Muscle layer of duodenum (tissue), 2 donors: ENCODE measurements at regions not wholly inside any gene's neighbourhood (a gene's known extent, or its start where the extent isn't known, plus 50 kb on each side); places are given as distances from the start of the nearest gene placed in this dataset.

ENCODE experiments used
- H3K27ac ChIP-seq: one replicate; pipeline ENCODE4 v1.7.0; 2013; ENCODE audit warnings: mild to moderate bottlenecking, low read length
- H3K27me3 ChIP-seq: one replicate; pipeline ENCODE4 v1.7.0; 2013; ENCODE audit warnings: low read depth, mild to moderate bottlenecking, control low read depth, low read length
- H3K36me3 ChIP-seq, 2 donors: one replicate each; pipeline ENCODE4 v1.7.0; 2013; ENCODE audit warnings: low read length in 2 of 2, control low read depth in 1 of 2, mild to moderate bottlenecking in 1 of 2; ENCODE audit not compliant: insufficient read depth in 2 of 2, control insufficient read depth in 1 of 2
- H3K4me1 ChIP-seq, 2 donors: one replicate each; pipeline ENCODE4 v1.7.0; 2013; ENCODE audit warnings: low read length in 2 of 2, mild to moderate bottlenecking in 2 of 2, control low read depth in 1 of 2, moderate library complexity in 1 of 2; ENCODE audit not compliant: insufficient read depth in 2 of 2, control insufficient read depth in 1 of 2
- H3K4me3 ChIP-seq, 2 donors: one replicate each; pipeline ENCODE4 v1.7.0; 2013; ENCODE audit warnings: low read length in 2 of 2, low read depth in 1 of 2, mild to moderate bottlenecking in 1 of 2
- H3K9me3 ChIP-seq, 2 donors: one replicate each; pipeline ENCODE4 v1.7.0; 2013; ENCODE audit warnings: low read length in 2 of 2, control low read depth in 1 of 2, mild to moderate bottlenecking in 1 of 2; ENCODE audit not compliant: control insufficient read depth in 1 of 2
- donor health status: healthy.

- H3K4me1 ChIP-seq: peaks cover 2 to 8% of the 10 kb centered on the region in 2 donors
- H3K4me3 ChIP-seq: no peak overlapping the region
- no peaks in the 10 kb centered on the region for H3K27me3 ChIP-seq
- no peak overlapping the region for H3K27ac ChIP-seq
- H3K36me3 ChIP-seq: no peaks in the 10 kb centered on the region
- H3K9me3 ChIP-seq: no peaks in the 10 kb centered on the region
Measured at GRCh38 chr11:115705200-115705599, 201.0 kb upstream of the CADM1 start.

- Histone ChIP-seq H3K4me1 (peaks cover 7 to 19% of the 10 kb centered on the region in 2 donors), H3K27ac (no peak overlapping the region), H3K36me3 (no peaks in the 10 kb centered on the region), H3K27me3 (no peaks in the 10 kb centered on the region), H3K4me3 (no peak overlapping the region), H3K9me3 (no peaks in the 10 kb centered on the region)
Measured at GRCh38 chr11:115700981-115701875, 197.0 kb upstream of the CADM1 start.

GRCh38 chr11:115700496-115700895 lies 196.3 kb upstream of the CADM1 start:
- Histone ChIP-seq H3K9me3 (no peaks in the 10 kb centered on the region), H3K4me1 (peaks cover 7 to 25% of the 10 kb centered on the region in 2 donors), H3K4me3 (no peak overlapping the region), H3K36me3 (no peaks in the 10 kb centered on the region), H3K27me3 (no peaks in the 10 kb centered on the region), H3K27ac (no peak overlapping the region)

DNA sequence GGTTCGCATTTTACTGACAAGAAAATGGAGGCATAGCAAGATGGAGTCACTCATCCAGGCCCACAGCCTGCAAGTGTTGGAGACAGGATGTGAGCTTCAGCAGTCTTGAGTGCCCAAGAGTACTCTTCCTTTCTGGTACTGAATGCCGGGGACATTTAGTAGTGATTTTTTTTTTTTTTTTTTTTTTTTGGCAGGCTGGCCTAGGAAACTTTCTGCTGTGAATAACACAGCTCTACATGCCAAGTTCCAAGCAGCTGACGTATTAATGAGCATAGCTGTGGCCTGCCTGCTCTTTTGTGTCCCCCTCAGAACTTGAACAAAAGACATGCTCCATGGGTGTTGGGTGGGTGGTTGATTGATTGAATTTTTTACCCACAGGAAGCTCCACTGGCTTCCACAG lies 195.5 kb upstream of the CADM1 start:
- no peaks in the 10 kb centered on the region for H3K36me3 ChIP-seq
- peak overlapping the region; percentile 19 for H3K27ac ChIP-seq
- no peaks in the 10 kb centered on the region for H3K27me3 ChIP-seq
- no peak overlapping the region for H3K4me3 ChIP-seq
- peaks cover 7 to 25% of the 10 kb centered on the region in 2 donors for H3K4me1 ChIP-seq
- no peaks in the 10 kb centered on the region for H3K9me3 ChIP-seq

GRCh38 chr11:115699326-115699725 lies 195.1 kb upstream of the CADM1 start:
- Histone ChIP-seq H3K4me1 (peaks cover 7 to 25% of the 10 kb centered on the region in 2 donors), H3K9me3 (no peaks in the 10 kb centered on the region), H3K27ac (no peak overlapping the region), H3K36me3 (no peaks in the 10 kb centered on the region), H3K4me3 (no peak overlapping the region), H3K27me3 (no peaks in the 10 kb centered on the region)

- Histone ChIP-seq H3K36me3 (no peaks in the 10 kb centered on the region), H3K4me1 (peaks cover 7 to 25% of the 10 kb centered on the region in 2 donors), H3K27me3 (no peaks in the 10 kb centered on the region), H3K9me3 (no peaks in the 10 kb centered on the region), H3K4me3 (no peak overlapping the region), H3K27ac (no peak overlapping the region)
Measured at GRCh38 chr11:115698243-115698642, 194.0 kb upstream of the CADM1 start.

DNA sequence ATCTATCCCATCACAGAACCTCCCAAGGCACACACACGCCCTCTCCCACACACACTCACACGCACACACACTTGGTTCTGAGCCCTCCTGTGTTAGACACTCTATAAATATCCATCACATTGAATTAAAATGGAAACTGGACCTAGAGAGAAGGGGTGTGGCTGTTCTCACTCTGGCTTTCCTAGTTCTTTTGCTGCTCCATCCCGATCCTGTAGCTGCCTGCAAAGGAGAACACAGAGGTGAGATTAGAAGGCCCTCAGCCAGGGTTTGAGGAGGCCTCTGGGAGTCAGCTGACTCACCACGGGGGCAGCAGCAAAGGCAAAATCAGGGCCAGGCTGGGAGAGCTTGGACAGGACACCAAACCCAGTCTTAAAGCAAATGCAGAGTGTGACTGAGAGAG lies 192.3 kb upstream of the CADM1 start:
- H3K4me3 ChIP-seq: no peak overlapping the region
- H3K27me3 ChIP-seq: no peaks in the 10 kb centered on the region
- H3K9me3 ChIP-seq: no peaks in the 10 kb centered on the region
- no peak overlapping the region for H3K27ac ChIP-seq
- H3K4me1 ChIP-seq: peaks cover 7 to 25% of the 10 kb centered on the region in 2 donors
- H3K36me3 ChIP-seq: no peaks in the 10 kb centered on the region

- H3K27me3 ChIP-seq: no peaks in the 10 kb centered on the region
- no peak overlapping the region for H3K27ac ChIP-seq
- no peak overlapping the region for H3K4me3 ChIP-seq
- H3K4me1 ChIP-seq: peaks cover 7 to 25% of the 10 kb centered on the region in 2 donors
- H3K9me3 ChIP-seq: no peaks in the 10 kb centered on the region
- no peaks in the 10 kb centered on the region for H3K36me3 ChIP-seq
Measured at GRCh38 chr11:115695677-115696364, 191.6 kb upstream of the CADM1 start.

- Histone ChIP-seq H3K36me3 (no peaks in the 10 kb centered on the region), H3K9me3 (no peaks in the 10 kb centered on the region), H3K4me3 (no peak overlapping the region), H3K27me3 (no peaks in the 10 kb centered on the region), H3K4me1 (peaks cover 0 to 12% of the 10 kb centered on the region in 2 donors), H3K27ac (no peak overlapping the region)
Measured at GRCh38 chr11:115693002-115693401, 188.8 kb upstream of the CADM1 start.

DNA sequence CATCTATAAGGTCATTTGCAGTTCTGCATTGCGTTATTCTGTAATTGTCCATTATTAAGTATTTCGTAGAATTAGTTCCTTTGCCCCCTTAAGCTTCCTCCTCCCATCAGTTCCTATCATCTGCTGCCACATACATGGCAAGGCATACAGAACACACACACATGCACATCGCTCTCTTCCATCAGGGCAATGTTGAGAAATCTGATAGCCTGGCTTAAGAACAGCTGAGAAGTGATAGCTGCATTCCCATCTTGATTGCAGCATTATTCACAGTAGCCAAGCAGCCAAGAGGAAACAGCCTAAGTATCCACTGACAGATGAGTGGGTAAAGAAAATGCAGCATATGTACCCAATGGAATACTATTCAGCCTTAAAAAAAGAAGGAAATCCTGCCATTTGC lies 186.8 kb upstream of the CADM1 start:
- H3K27ac ChIP-seq: no peak overlapping the region
- H3K36me3 ChIP-seq: no peaks in the 10 kb centered on the region
- peaks cover 0 to 4% of the 10 kb centered on the region in 2 donors for H3K4me1 ChIP-seq
- H3K9me3 ChIP-seq: no peaks in the 10 kb centered on the region
- no peaks in the 10 kb centered on the region for H3K27me3 ChIP-seq
- H3K4me3 ChIP-seq: no peak overlapping the region

- H3K9me3 ChIP-seq: no peaks in the 10 kb centered on the region
- no peaks in the 10 kb centered on the region for H3K4me1 ChIP-seq
- no peaks in the 10 kb centered on the region for H3K27me3 ChIP-seq
- H3K4me3 ChIP-seq: no peak overlapping the region
- no peak overlapping the region for H3K27ac ChIP-seq
- no peaks in the 10 kb centered on the region for H3K36me3 ChIP-seq
Measured at GRCh38 chr11:115687934-115688333, 183.7 kb upstream of the CADM1 start.
